ENCODE measurements at regions not wholly inside any gene's neighbourhood (a gene's known extent, or its start where the extent isn't known, plus 50 kb on each side); places are given as distances from the start of the nearest gene placed in this dataset.

GRCh38 chr10:78250313-78251015 is 216.8 kb downstream of the RPS24 start:
- no peak for DNase-seq (ENCODE audit: low read depth, low spot score)
- in situ Hi-C loops (cut with HindIII; ENCODE audit: low pct_unique_long_range_greater_than_20kb, low sequenced_read_pairs), result no loop called here

- DNase-seq (ENCODE audit: low read depth, low spot score), result no peak
- in situ Hi-C loops (cut with HindIII; ENCODE audit: low pct_unique_long_range_greater_than_20kb, low sequenced_read_pairs), result no loop called here
These were observed 217.3 kb downstream of the RPS24 start for GRCh38 chr10:78251016-78251385.

GRCh38 chr10:78252286-78252685 is 218.6 kb downstream of the RPS24 start:
- in situ Hi-C loops (cut with HindIII; ENCODE audit: low pct_unique_long_range_greater_than_20kb, low sequenced_read_pairs), result no loop called here
- no peak for DNase-seq (ENCODE audit: low read depth, low spot score)

DNA sequence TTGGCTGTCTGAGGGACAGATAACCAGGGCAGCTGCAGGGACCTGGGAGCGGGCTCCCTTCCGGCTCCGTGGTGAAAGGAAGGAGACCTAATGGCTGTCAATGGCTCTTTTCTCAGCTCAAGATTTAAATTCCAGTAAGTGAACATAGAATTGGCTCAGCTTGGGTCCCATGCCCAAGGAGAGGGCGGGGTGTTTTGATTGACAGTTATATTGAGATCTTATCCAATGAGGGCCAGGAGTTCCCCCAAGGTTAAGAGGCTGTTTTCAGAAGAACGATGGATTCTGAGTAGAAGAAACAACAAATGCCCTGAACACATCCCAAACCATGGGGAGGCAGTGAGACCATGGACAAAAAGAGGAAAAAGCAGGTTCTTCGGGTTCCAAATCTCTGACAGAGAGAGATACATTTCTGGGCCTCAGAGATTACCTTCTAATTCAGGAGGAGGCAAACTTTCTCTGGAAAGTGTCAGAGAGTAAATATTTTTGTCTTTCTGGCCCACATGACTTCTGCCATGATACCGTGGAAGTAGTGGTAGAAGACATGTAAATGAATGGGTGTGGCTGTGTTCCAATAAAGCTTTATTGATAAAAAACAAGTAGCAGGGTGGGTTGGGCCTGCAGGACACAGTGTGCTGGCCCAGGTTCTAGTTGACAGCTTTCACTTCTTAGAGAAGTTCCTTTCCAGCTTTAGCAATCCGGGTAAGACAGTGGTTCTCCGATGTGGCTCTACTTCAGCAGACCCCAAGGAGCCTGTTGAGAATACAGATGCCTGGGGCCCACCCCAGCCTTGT is 219.6 kb downstream of the RPS24 start:
- no peak for DNase-seq (ENCODE audit: low read depth, low spot score)
- in situ Hi-C loops (cut with HindIII; ENCODE audit: low pct_unique_long_range_greater_than_20kb, low sequenced_read_pairs), result no loop called here

- in situ Hi-C loops (cut with HindIII; ENCODE audit: low pct_unique_long_range_greater_than_20kb, low sequenced_read_pairs), result no loop called here
These were observed 220.3 kb downstream of the RPS24 start for GRCh38 chr10:78254013-78254412.

DNA sequence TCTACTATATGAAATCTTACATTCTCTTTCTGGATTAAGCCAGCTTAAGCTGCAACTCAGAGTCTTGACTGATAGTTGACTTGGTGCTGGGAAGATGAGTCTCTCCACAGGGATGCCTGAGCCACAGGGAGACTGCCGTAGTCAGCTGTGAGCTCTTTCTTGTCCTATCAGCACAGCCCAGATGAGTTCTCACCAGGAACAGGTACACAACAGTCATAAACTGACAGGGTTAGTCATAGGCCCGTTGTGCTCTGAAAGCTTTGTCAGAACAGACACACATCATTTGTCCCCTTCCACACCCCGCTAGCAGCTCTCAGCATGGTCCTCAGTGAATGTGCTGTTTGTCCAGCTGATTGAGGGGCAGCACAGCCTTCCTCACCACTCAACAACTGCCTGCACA is 221.6 kb downstream of the RPS24 start:
- in situ Hi-C loops (cut with HindIII; ENCODE audit: low pct_unique_long_range_greater_than_20kb, low sequenced_read_pairs), result no loop called here
- DNase-seq (ENCODE audit: low read depth, low spot score), result no peak

More at GRCh38 chr10:78254013-78254412, 220.3 kb downstream of the RPS24 start:
- no peak for DNase-seq (ENCODE audit: low read depth, low spot score)

GRCh38 chr10:78255796-78256638 is 222.4 kb downstream of the RPS24 start:
- in situ Hi-C loops (cut with HindIII; ENCODE audit: low pct_unique_long_range_greater_than_20kb, low sequenced_read_pairs), result no loop called here
- peak; percentile 50 for DNase-seq (ENCODE audit: low read depth, low spot score)

GRCh38 chr10:78258323-78259030 is 224.8 kb downstream of the RPS24 start:
- no peak for DNase-seq (ENCODE audit: low read depth, low spot score)
- in situ Hi-C loops (cut with HindIII; ENCODE audit: low pct_unique_long_range_greater_than_20kb, low sequenced_read_pairs), result no loop called here

GRCh38 chr10:78259391-78259790 is 225.7 kb downstream of the RPS24 start:
- in situ Hi-C loops (cut with HindIII; ENCODE audit: low pct_unique_long_range_greater_than_20kb, low sequenced_read_pairs), result no loop called here
- DNase-seq (ENCODE audit: low read depth, low spot score), result no peak

GRCh38 chr10:78260141-78260540 is 226.5 kb downstream of the RPS24 start:
- no peak for DNase-seq (ENCODE audit: low read depth, low spot score)
- in situ Hi-C loops (cut with HindIII; ENCODE audit: low pct_unique_long_range_greater_than_20kb, low sequenced_read_pairs), result no loop called here

GRCh38 chr10:78260680-78261079 is 227.0 kb downstream of the RPS24 start:
- in situ Hi-C loops (cut with HindIII; ENCODE audit: low pct_unique_long_range_greater_than_20kb, low sequenced_read_pairs), result no loop called here
- DNase-seq (ENCODE audit: low read depth, low spot score), result no peak

DNA sequence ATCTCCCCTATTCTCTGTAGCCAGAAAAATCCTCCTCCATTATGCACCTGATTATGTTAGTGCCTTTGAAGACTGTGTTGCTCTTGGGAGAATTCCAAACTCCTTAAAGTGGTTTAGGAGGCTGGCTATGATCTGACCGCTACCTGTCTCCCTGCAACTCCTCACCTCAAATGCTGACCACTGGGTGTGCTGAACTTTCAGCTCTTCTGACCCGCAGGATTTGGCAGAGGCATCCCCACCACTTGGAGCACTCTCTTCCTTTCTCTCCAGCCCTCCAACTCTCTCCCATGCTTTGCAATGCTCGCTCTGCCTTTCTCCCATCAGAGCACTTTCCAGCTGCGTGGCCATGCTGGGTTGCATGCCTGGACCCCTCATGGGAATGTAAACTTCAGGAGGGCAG is 227.6 kb downstream of the RPS24 start:
- in situ Hi-C loops (cut with HindIII; ENCODE audit: low pct_unique_long_range_greater_than_20kb, low sequenced_read_pairs), result no loop called here

GRCh38 chr10:78262860-78263259 is 229.2 kb downstream of the RPS24 start:
- no peak for DNase-seq (ENCODE audit: low read depth, low spot score)
- in situ Hi-C loops (cut with HindIII; ENCODE audit: low pct_unique_long_range_greater_than_20kb, low sequenced_read_pairs), result no loop called here

More for the DNA sequence above, 227.6 kb downstream of the RPS24 start:
- no peak for DNase-seq (ENCODE audit: low read depth, low spot score)

DNA sequence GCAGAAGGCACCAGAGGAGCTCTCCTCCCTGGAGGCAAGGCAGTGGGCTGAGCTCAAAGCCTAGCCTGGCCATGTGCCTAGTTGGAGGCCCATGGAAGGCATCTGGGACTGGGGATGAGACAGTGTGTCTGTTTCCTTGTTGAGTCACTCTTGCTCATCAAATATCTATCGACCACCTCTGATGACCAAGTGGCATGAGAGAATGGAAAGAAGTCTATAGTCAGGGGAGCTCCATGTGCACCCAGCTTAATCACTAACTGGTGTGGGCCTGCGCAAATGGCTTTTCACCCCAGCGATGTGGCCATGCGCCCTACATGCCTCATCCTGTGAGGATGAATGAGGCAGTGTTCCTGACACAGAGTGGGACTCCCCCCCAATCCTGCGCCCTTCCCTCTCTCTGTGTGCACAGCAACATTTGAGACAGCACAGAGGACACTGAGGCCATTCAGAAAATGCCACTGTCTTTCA is 229.9 kb downstream of the RPS24 start:
- in situ Hi-C loops (cut with HindIII; ENCODE audit: low pct_unique_long_range_greater_than_20kb, low sequenced_read_pairs), result no loop called here
- DNase-seq (ENCODE audit: low read depth, low spot score), result no peak

DNA sequence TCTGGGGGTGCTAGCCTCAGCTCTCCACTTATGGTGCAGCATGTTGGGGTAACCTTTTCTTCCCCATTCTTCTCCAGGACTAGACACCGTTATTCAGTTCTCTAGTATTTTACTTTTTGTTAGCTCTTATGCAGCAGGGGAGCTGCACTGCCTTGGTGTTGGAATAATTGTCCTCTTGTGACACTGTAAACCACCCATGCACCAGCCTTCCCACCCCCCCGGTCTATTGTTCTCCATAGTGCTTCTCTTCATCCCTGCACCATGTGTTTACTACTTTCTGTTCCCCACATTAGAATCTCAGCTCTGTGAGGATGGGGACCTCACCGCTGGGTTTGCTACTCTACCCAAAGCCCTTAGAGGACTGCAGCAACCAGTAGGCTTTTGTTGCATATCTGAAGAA is 230.7 kb downstream of the RPS24 start:
- in situ Hi-C loops (cut with HindIII; ENCODE audit: low pct_unique_long_range_greater_than_20kb, low sequenced_read_pairs), result no loop called here
- DNase-seq (ENCODE audit: low read depth, low spot score), result no peak

GRCh38 chr10:78266741-78267469 is 233.2 kb downstream of the RPS24 start:
- in situ Hi-C loops (cut with HindIII; ENCODE audit: low pct_unique_long_range_greater_than_20kb, low sequenced_read_pairs), result no loop called here
- no peak for DNase-seq (ENCODE audit: low read depth, low spot score)

GRCh38 chr10:78267598-78267997 is 233.9 kb downstream of the RPS24 start:
- no peak for DNase-seq (ENCODE audit: low read depth, low spot score)
- in situ Hi-C loops (cut with HindIII; ENCODE audit: low pct_unique_long_range_greater_than_20kb, low sequenced_read_pairs), result no loop called here
